Neural progenitor cell (in vitro differentiated cells): ENCODE measurements at regions not wholly inside any gene's neighbourhood (a gene's known extent, or its start where the extent isn't known, plus 50 kb on each side); places are given as distances from the start of the nearest gene placed in this dataset.
A peak's percentile ranks its signal among the peaks of the same experiment; 100 is the strongest.

ENCODE experiments used
- DNase-seq: peaks from one replicate; pipeline ENCODE4 v3.0.0-alpha.2; 2016; ENCODE audit warnings: low spot score
- H2AFZ ChIP-seq: fragments of 200-600 bp; sonication (generic); replicated peaks from 2 replicates; pipeline ENCODE4 v1.6.1; 2016; ENCODE audit warnings: antibody characterized with exemption
- H3F3A ChIP-seq: fragments of 200-600 bp; sonication (generic); 2 replicates; pipeline ENCODE4 v1.6.1; 2016; ENCODE audit warnings: antibody characterized with exemption, low read depth
- H3K27ac ChIP-seq: fragments of 200-600 bp; sonication (generic); 2 replicates; pipeline ENCODE4 v1.5.1; 2016; ENCODE audit warnings: mild to moderate bottlenecking
- H3K27me3 ChIP-seq: fragments of 200-600 bp; sonication (generic); 2 replicates; pipeline ENCODE4 v1.6.1; 2016; ENCODE audit warnings: mild to moderate bottlenecking, moderate library complexity
- H3K36me3 ChIP-seq: fragments of 200-600 bp; sonication (generic); 2 replicates; pipeline ENCODE4 v1.5.1; 2016
- H3K4me1 ChIP-seq: fragments of 200-600 bp; sonication (generic); 2 replicates; pipeline ENCODE4 v1.6.1; 2016; ENCODE audit warnings: mixed run types
- H3K4me2 ChIP-seq: fragments of 200-600 bp; sonication (generic); 2 replicates; pipeline ENCODE4 v1.6.1; 2016
- H3K4me3 ChIP-seq: fragments of 200-600 bp; sonication (generic); 2 replicates; pipeline ENCODE4 v1.5.1; 2016
- H3K79me2 ChIP-seq: fragments of 200-600 bp; sonication (generic); 2 replicates; pipeline ENCODE4 v1.6.1; 2016; ENCODE audit warnings: low read depth
- H3K9ac ChIP-seq: fragments of 200-600 bp; sonication (generic); 2 replicates; pipeline ENCODE4 v1.6.1; 2016
- H3K9me3 ChIP-seq: fragments of 200-600 bp; sonication (generic); 2 replicates; pipeline ENCODE4 v1.5.1; 2016; ENCODE audit warnings: low read depth
- H4K20me1 ChIP-seq: fragments of 200-600 bp; sonication (generic); 2 replicates; pipeline ENCODE4 v1.6.1; 2016; ENCODE audit warnings: low read depth
- H3K27ac Mint-ChIP-seq: 3 replicates; pipeline ENCODE4 v1.8.0; 2021; ENCODE audit warnings: mixed read lengths
- H3K27me3 Mint-ChIP-seq: 2 replicates; pipeline ENCODE4 v1.8.0; 2022; ENCODE audit warnings: low read depth, mild to moderate bottlenecking, inconsistent platforms, moderate library complexity, mixed read lengths; ENCODE audit not compliant: insufficient read depth
- H3K36me3 Mint-ChIP-seq: 3 replicates; pipeline ENCODE4 v1.8.0; 2021; ENCODE audit warnings: mixed read lengths
- H3K4me1 Mint-ChIP-seq: 3 replicates; pipeline ENCODE4 v1.8.0; 2021; ENCODE audit warnings: mixed read lengths
- H3K4me3 Mint-ChIP-seq: 3 replicates; pipeline ENCODE4 v1.8.0; 2021; ENCODE audit warnings: mild to moderate bottlenecking, moderate library complexity, mixed read lengths
- H3K9me3 Mint-ChIP-seq: 3 replicates; pipeline ENCODE4 v1.8.0; 2020; ENCODE audit warnings: mixed read lengths
- EZH2 ChIP-seq: fragments of 200-600 bp; sonication (generic); IDR thresholded peaks from 2 replicates; pipeline ENCODE4 v1.6.1; 2017; ENCODE audit warnings: antibody characterized with exemption, mild to moderate bottlenecking, moderate library complexity
- EZH2phosphoT487 ChIP-seq: fragments of 200-600 bp; sonication (generic); IDR thresholded peaks from 2 replicates; pipeline ENCODE4 v1.6.1; 2017; ENCODE audit warnings: antibody characterized with exemption
- TF ChIP-seq, protein P1 (sequence below): fragments of 200-600 bp; sonication (generic); IDR thresholded peaks from 2 replicates; pipeline ENCODE4 v1.5.1; 2017; ENCODE audit warnings: antibody characterized with exemption, mild to moderate bottlenecking

DNA sequence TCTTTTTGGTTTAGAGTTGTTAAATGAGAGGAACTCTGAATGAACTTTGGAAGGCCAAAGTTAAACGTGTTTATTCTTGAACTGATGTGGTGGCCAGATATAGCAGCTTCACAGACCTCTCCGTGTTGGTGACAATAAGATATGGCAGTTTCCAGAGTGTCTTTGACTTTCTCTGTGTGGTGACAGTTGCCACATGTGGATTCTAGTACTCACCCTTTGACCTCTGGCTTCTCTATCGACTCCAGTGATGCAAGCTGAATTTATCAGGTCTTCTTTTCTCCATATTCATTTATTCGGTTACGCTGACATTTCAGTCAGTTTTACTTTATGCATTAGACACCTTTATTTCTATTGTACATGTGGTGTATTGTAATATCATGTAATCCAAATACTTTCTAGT, 1469.5 kb downstream of the SLITRK1 start:
- Histone ChIP-seq H3K27me3 (no peaks in the 10 kb centered on the region), H2AFZ (no peak overlapping the region), H3K4me3 (no peak overlapping the region), H4K20me1 (no peaks in the 10 kb centered on the region), H3K4me1 (no peaks in the 10 kb centered on the region), H3F3A (no peaks in the 10 kb centered on the region), H3K36me3 (no peaks in the 10 kb centered on the region), H3K4me2 (no peak overlapping the region), H3K9me3 (no peaks in the 10 kb centered on the region), H3K27ac (no peak overlapping the region), H3K9ac (no peak overlapping the region), H3K79me2 (no peaks in the 10 kb centered on the region)
- no peak for DNase-seq
- Mint-ChIP-seq H3K4me1 (peaks cover 5% of the 10 kb centered on the region), H3K9me3 (no peaks in the 10 kb centered on the region), H3K27me3 (no peaks in the 10 kb centered on the region), H3K27ac (no peak overlapping the region), H3K4me3 (no peak overlapping the region), H3K36me3 (no peaks in the 10 kb centered on the region)
- TF ChIP-seq, protein P1, sequence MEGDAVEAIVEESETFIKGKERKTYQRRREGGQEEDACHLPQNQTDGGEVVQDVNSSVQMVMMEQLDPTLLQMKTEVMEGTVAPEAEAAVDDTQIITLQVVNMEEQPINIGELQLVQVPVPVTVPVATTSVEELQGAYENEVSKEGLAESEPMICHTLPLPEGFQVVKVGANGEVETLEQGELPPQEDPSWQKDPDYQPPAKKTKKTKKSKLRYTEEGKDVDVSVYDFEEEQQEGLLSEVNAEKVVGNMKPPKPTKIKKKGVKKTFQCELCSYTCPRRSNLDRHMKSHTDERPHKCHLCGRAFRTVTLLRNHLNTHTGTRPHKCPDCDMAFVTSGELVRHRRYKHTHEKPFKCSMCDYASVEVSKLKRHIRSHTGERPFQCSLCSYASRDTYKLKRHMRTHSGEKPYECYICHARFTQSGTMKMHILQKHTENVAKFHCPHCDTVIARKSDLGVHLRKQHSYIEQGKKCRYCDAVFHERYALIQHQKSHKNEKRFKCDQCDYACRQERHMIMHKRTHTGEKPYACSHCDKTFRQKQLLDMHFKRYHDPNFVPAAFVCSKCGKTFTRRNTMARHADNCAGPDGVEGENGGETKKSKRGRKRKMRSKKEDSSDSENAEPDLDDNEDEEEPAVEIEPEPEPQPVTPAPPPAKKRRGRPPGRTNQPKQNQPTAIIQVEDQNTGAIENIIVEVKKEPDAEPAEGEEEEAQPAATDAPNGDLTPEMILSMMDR, result no peak
- TF ChIP-seq EZH2phosphoT487 (no peak), EZH2 (no peak)

DNA sequence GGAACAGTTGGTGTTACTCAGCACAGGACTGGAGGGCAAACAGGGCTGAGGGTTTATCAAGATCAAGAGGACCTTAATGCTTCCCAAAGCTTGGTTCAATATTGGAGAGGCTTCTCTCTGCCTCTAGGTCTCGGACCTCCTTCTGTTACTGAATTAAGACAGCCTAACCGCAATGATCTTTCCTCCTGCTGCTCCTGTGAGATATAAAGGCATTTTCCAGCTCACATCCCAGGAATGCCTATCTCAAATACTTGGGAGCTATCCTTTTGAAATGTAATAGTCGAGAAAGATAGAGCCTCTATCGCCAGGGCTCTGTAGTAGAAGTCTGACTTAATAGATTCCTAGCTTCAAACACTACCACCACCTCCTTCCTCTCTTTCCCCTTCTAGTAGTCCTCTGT, 1475.0 kb downstream of the SLITRK1 start:
- H3K4me1 Mint-ChIP-seq, result no peaks in the 10 kb centered on the region
- H3K36me3 Mint-ChIP-seq, result no peaks in the 10 kb centered on the region
- no peak overlapping the region for H3K4me3 Mint-ChIP-seq
- H3K9ac ChIP-seq, result no peak overlapping the region
- H3K27me3 Mint-ChIP-seq, result peaks cover 2% of the 10 kb centered on the region
- H3K79me2 ChIP-seq, result no peaks in the 10 kb centered on the region
- no peaks in the 10 kb centered on the region for H3K27me3 ChIP-seq
- DNase-seq, result no peak
- no peaks in the 10 kb centered on the region for H3K4me1 ChIP-seq
- no peaks in the 10 kb centered on the region for H3K36me3 ChIP-seq
- H2AFZ ChIP-seq, result peak overlapping the region; percentile 12
- no peak overlapping the region for H3K4me3 ChIP-seq
- H3K4me2 ChIP-seq, result no peak overlapping the region
- H3F3A ChIP-seq, result no peaks in the 10 kb centered on the region
- H4K20me1 ChIP-seq, result no peaks in the 10 kb centered on the region
- no peaks in the 10 kb centered on the region for H3K9me3 ChIP-seq
- H3K27ac ChIP-seq, result no peak overlapping the region
- peaks cover 4% of the 10 kb centered on the region for H3K9me3 Mint-ChIP-seq
- no peak overlapping the region for H3K27ac Mint-ChIP-seq
- TF ChIP-seq, protein P1, result no peak
- no peak for TF ChIP-seq EZH2phosphoT487
- TF ChIP-seq EZH2, result no peak

DNA sequence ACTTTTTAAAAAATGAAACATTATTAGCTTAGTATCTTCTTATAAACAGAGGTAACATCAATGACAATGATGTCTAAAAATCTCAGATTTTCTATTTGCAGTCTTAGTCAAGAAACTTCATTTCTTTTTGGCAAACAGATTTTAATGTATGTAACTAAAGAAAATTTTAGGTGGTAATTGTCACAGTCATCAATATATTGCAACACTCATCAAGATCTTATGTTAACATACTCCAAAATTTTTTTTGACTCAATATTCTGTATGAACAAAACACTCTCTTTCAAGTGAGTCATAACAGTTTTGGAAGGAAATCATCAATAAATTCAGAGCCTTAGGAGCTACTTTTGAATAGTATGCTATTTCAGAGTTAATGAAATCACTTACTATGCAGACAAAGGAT, 1507.6 kb downstream of the SLITRK1 start:
- no peaks in the 10 kb centered on the region for H3K36me3 ChIP-seq
- H3K9me3 Mint-ChIP-seq, result peaks cover 3% of the 10 kb centered on the region
- H3K4me1 Mint-ChIP-seq, result no peaks in the 10 kb centered on the region
- H3K9ac ChIP-seq, result no peak overlapping the region
- TF ChIP-seq EZH2, result no peak
- no peak for TF ChIP-seq EZH2phosphoT487
- TF ChIP-seq, protein P1, result no peak
- no peaks in the 10 kb centered on the region for H3K27me3 ChIP-seq
- H3K27ac ChIP-seq, result no peak overlapping the region
- H3K4me1 ChIP-seq, result no peaks in the 10 kb centered on the region
- peaks cover 4% of the 10 kb centered on the region for H3K27me3 Mint-ChIP-seq
- H3K4me2 ChIP-seq, result no peak overlapping the region
- no peaks in the 10 kb centered on the region for H3K36me3 Mint-ChIP-seq
- no peaks in the 10 kb centered on the region for H3K79me2 ChIP-seq
- H3K4me3 Mint-ChIP-seq, result no peak overlapping the region
- DNase-seq, result no peak
- no peaks in the 10 kb centered on the region for H4K20me1 ChIP-seq
- H3F3A ChIP-seq, result no peaks in the 10 kb centered on the region
- H3K27ac Mint-ChIP-seq, result no peak overlapping the region
- H2AFZ ChIP-seq, result no peak overlapping the region
- no peak overlapping the region for H3K4me3 ChIP-seq
- H3K9me3 ChIP-seq, result no peaks in the 10 kb centered on the region

DNA sequence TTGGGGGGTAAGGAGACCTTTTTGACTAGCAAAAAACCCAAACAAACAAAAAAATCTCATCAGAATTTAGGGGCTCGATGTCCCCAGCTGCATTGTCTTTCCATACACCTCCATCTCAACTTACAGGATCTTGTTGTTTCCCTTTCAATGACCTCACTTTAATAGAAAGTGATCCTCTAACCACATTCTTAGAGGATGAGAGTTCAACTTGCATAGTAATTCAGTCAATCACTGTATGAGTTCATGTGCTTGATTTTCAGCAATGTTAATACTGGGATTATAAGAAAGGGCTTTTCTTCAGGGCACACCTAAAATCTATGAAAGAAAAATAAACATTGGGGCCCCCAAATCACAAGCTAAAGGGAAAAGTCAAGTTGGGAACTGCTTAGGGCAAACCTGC, 1512.0 kb downstream of the SLITRK1 start:
- TF ChIP-seq, protein P1, result no peak
- TF ChIP-seq EZH2 (no peak), EZH2phosphoT487 (no peak)

More for the DNA sequence above, 1512.0 kb downstream of the SLITRK1 start:
- Histone ChIP-seq H3K27me3 (no peaks in the 10 kb centered on the region), H3K4me1 (no peaks in the 10 kb centered on the region), H3K79me2 (no peaks in the 10 kb centered on the region), H3K4me2 (no peak overlapping the region), H3K27ac (no peak overlapping the region), H3F3A (no peaks in the 10 kb centered on the region), H2AFZ (no peak overlapping the region), H3K9me3 (no peaks in the 10 kb centered on the region), H3K36me3 (no peaks in the 10 kb centered on the region), H3K4me3 (no peak overlapping the region), H4K20me1 (no peaks in the 10 kb centered on the region), H3K9ac (no peak overlapping the region)
- Mint-ChIP-seq H3K27ac (no peak overlapping the region), H3K36me3 (no peaks in the 10 kb centered on the region), H3K9me3 (no peaks in the 10 kb centered on the region), H3K4me3 (no peak overlapping the region), H3K27me3 (peaks cover 2% of the 10 kb centered on the region), H3K4me1 (no peaks in the 10 kb centered on the region)
- DNase-seq, result no peak
